ENCODE measurements at regions not wholly inside any gene's neighbourhood (a gene's known extent, or its start where the extent isn't known, plus 50 kb on each side); places are given as distances from the start of the nearest gene placed in this dataset.

GRCh38 chr10:130774871-130775270, 536.6 kb downstream of the TCERG1L start:
- TF ChIP-seq, protein P1, sequence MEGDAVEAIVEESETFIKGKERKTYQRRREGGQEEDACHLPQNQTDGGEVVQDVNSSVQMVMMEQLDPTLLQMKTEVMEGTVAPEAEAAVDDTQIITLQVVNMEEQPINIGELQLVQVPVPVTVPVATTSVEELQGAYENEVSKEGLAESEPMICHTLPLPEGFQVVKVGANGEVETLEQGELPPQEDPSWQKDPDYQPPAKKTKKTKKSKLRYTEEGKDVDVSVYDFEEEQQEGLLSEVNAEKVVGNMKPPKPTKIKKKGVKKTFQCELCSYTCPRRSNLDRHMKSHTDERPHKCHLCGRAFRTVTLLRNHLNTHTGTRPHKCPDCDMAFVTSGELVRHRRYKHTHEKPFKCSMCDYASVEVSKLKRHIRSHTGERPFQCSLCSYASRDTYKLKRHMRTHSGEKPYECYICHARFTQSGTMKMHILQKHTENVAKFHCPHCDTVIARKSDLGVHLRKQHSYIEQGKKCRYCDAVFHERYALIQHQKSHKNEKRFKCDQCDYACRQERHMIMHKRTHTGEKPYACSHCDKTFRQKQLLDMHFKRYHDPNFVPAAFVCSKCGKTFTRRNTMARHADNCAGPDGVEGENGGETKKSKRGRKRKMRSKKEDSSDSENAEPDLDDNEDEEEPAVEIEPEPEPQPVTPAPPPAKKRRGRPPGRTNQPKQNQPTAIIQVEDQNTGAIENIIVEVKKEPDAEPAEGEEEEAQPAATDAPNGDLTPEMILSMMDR (IDR thresholded peaks at IDR 0.05), result no peak
- no peak for TF ChIP-seq POLR2A (IDR thresholded peaks at IDR 0.05)

Data from Peyer's patch (tissue), 4 donors.